ENCODE measurements at regions not wholly inside any gene's neighbourhood (a gene's known extent, or its start where the extent isn't known, plus 50 kb on each side); places are given as distances from the start of the nearest gene placed in this dataset.

GRCh38 chr1:87641996-87642395 is 313.3 kb downstream of the LMO4 start:
- Histone ChIP-seq H3K4me3 (ENCODE audit: low read depth, low read length) (no peak overlapping the region), H3K9ac (ENCODE audit: low read depth, low read length) (no peak overlapping the region), H3K9me3 (ENCODE audit: control insufficient read depth, insufficient read depth, low read length) (peaks cover 3% of the 10 kb centered on the region), H3K4me1 (ENCODE audit: control insufficient read depth, insufficient read depth, low read length) (peaks cover 23% of the 10 kb centered on the region), H3K27me3 (ENCODE audit: control insufficient read depth, insufficient read depth, low read length) (no peaks in the 10 kb centered on the region), H3K36me3 (ENCODE audit: control insufficient read depth, insufficient read depth, low read length) (no peaks in the 10 kb centered on the region)

- Histone ChIP-seq H3K36me3 (ENCODE audit: control insufficient read depth, insufficient read depth, low read length) (no peaks in the 10 kb centered on the region), H3K4me1 (ENCODE audit: control insufficient read depth, insufficient read depth, low read length) (peaks cover 23% of the 10 kb centered on the region), H3K27me3 (ENCODE audit: control insufficient read depth, insufficient read depth, low read length) (no peaks in the 10 kb centered on the region), H3K9ac (ENCODE audit: low read depth, low read length) (no peak overlapping the region), H3K4me3 (ENCODE audit: low read depth, low read length) (no peak overlapping the region), H3K9me3 (ENCODE audit: control insufficient read depth, insufficient read depth, low read length) (peaks cover 2% of the 10 kb centered on the region)
Observed at GRCh38 chr1:87642581-87643221, 314.0 kb downstream of the LMO4 start.

GRCh38 chr1:87644033-87644578 is 315.4 kb downstream of the LMO4 start:
- Histone ChIP-seq H3K36me3 (ENCODE audit: control insufficient read depth, insufficient read depth, low read length) (no peaks in the 10 kb centered on the region), H3K9ac (ENCODE audit: low read depth, low read length) (no peak overlapping the region), H3K4me1 (ENCODE audit: control insufficient read depth, insufficient read depth, low read length) (peaks cover 23% of the 10 kb centered on the region), H3K27me3 (ENCODE audit: control insufficient read depth, insufficient read depth, low read length) (no peaks in the 10 kb centered on the region), H3K9me3 (ENCODE audit: control insufficient read depth, insufficient read depth, low read length) (no peaks in the 10 kb centered on the region), H3K4me3 (ENCODE audit: low read depth, low read length) (no peak overlapping the region)

- H3K36me3 ChIP-seq (ENCODE audit: control insufficient read depth, insufficient read depth, low read length), result no peaks in the 10 kb centered on the region
- H3K9me3 ChIP-seq (ENCODE audit: control insufficient read depth, insufficient read depth, low read length), result no peaks in the 10 kb centered on the region
- no peak overlapping the region for H3K4me3 ChIP-seq (ENCODE audit: low read depth, low read length)
- peaks cover 23% of the 10 kb centered on the region for H3K4me1 ChIP-seq (ENCODE audit: control insufficient read depth, insufficient read depth, low read length)
- no peak overlapping the region for H3K9ac ChIP-seq (ENCODE audit: low read depth, low read length)
- no peaks in the 10 kb centered on the region for H3K27me3 ChIP-seq (ENCODE audit: control insufficient read depth, insufficient read depth, low read length)
Observed at GRCh38 chr1:87644579-87645190, 316.0 kb downstream of the LMO4 start.

GRCh38 chr1:87647430-87648177 is 318.9 kb downstream of the LMO4 start:
- Histone ChIP-seq H3K27me3 (ENCODE audit: control insufficient read depth, insufficient read depth, low read length) (no peaks in the 10 kb centered on the region), H3K9me3 (ENCODE audit: control insufficient read depth, insufficient read depth, low read length) (no peaks in the 10 kb centered on the region), H3K36me3 (ENCODE audit: control insufficient read depth, insufficient read depth, low read length) (no peaks in the 10 kb centered on the region), H3K9ac (ENCODE audit: low read depth, low read length) (no peak overlapping the region), H3K4me3 (ENCODE audit: low read depth, low read length) (no peak overlapping the region), H3K4me1 (ENCODE audit: control insufficient read depth, insufficient read depth, low read length) (peaks cover 20% of the 10 kb centered on the region)

DNA sequence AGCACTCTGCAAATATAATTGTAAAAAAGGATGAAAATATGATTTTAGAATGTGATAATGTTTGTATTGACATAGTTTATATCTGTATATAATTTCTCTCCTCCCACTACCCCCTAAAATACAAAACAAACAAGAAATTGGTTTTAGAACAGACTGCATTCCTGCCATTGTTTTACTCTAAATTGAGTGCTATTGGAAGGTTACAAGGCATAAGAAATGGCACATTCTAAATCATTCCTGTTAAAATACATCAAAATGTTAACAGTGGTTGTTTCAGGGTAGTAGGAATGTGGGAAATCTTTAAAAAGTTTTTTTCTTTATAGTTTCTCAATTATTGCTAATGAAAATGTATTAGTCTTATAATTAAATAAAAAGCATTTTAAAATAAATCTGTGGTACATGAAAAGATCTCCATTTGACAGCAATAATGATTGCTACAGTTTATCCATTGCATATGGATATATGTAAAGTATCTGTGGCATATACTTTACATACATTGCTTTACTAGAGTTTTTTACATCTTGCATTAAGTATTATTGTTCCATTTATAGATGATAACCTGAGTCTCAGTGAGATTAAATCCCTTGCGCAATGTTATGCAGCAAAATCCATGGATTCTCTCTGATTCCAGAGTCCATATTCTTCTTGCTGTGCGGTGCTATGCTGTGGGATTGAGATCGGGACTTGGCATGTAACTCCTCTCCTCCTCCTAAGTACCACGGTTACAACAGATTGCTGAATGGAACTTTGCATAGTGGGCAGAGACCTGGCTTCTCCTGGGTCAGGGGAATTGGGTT is 319.8 kb downstream of the LMO4 start:
- H3K9me3 ChIP-seq (ENCODE audit: control insufficient read depth, insufficient read depth, low read length), result no peaks in the 10 kb centered on the region
- peaks cover 10% of the 10 kb centered on the region for H3K4me1 ChIP-seq (ENCODE audit: control insufficient read depth, insufficient read depth, low read length)
- no peaks in the 10 kb centered on the region for H3K36me3 ChIP-seq (ENCODE audit: control insufficient read depth, insufficient read depth, low read length)
- H3K27me3 ChIP-seq (ENCODE audit: control insufficient read depth, insufficient read depth, low read length), result no peaks in the 10 kb centered on the region
- H3K9ac ChIP-seq (ENCODE audit: low read depth, low read length), result no peak overlapping the region
- no peak overlapping the region for H3K4me3 ChIP-seq (ENCODE audit: low read depth, low read length)

- Histone ChIP-seq H3K9me3 (ENCODE audit: control insufficient read depth, insufficient read depth, low read length) (no peaks in the 10 kb centered on the region), H3K27me3 (ENCODE audit: control insufficient read depth, insufficient read depth, low read length) (no peaks in the 10 kb centered on the region), H3K9ac (ENCODE audit: low read depth, low read length) (no peak overlapping the region)
Observed at GRCh38 chr1:87650306-87650705, 321.6 kb downstream of the LMO4 start.

GRCh38 chr1:87652176-87652575 is 323.5 kb downstream of the LMO4 start:
- Histone ChIP-seq H3K9me3 (ENCODE audit: control insufficient read depth, insufficient read depth, low read length) (no peaks in the 10 kb centered on the region), H3K27me3 (ENCODE audit: control insufficient read depth, insufficient read depth, low read length) (no peaks in the 10 kb centered on the region), H3K4me1 (ENCODE audit: control insufficient read depth, insufficient read depth, low read length) (peaks cover 2% of the 10 kb centered on the region), H3K36me3 (ENCODE audit: control insufficient read depth, insufficient read depth, low read length) (no peaks in the 10 kb centered on the region), H3K9ac (ENCODE audit: low read depth, low read length) (no peak overlapping the region), H3K4me3 (ENCODE audit: low read depth, low read length) (no peak overlapping the region)

More at GRCh38 chr1:87650306-87650705, 321.6 kb downstream of the LMO4 start:
- Histone ChIP-seq H3K4me1 (ENCODE audit: control insufficient read depth, insufficient read depth, low read length) (no peaks in the 10 kb centered on the region), H3K4me3 (ENCODE audit: low read depth, low read length) (no peak overlapping the region), H3K36me3 (ENCODE audit: control insufficient read depth, insufficient read depth, low read length) (no peaks in the 10 kb centered on the region)

DNA sequence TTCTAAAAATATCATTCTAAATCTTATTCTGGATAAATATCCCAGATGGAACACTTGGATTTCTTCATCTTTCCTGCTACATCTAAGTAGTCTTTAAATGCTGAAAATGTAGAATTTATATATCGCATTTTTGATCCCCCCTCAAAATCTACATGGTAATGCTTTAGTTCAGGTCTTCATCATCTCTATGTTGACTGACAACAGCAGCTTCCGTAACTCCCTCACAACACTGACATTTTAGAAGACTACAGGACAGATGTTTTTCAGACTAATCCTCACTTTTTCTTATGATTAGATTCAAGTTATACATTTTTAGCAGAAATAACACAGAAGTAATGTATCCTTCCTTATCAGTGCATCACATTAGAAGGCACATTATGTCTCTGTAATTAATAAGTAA is 336.5 kb downstream of the LMO4 start:
- Histone ChIP-seq H3K9ac (ENCODE audit: low read depth, low read length) (no peak overlapping the region), H3K27me3 (ENCODE audit: control insufficient read depth, insufficient read depth, low read length) (no peaks in the 10 kb centered on the region), H3K4me3 (ENCODE audit: low read depth, low read length) (no peak overlapping the region), H3K36me3 (ENCODE audit: control insufficient read depth, insufficient read depth, low read length) (no peaks in the 10 kb centered on the region), H3K4me1 (ENCODE audit: control insufficient read depth, insufficient read depth, low read length) (no peaks in the 10 kb centered on the region), H3K9me3 (ENCODE audit: control insufficient read depth, insufficient read depth, low read length) (no peaks in the 10 kb centered on the region)

DNA sequence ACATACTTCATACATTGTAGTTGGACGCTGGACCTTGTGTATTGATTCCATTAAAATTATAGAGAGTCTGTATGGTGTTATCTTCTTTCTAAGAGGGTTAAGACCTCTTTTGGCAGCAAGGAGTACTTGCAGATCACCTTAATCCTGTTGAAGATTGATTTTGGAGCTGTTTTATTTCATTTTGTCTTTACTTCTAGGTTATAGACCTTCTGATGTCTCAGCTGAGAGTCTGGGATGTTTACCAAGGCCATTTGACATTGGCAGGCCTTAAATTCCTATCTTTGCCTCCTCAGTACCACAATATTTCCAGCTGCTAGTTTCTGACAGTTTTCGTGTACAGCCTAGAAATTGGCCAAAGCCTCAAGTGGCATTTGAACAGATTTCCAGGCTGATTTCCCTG is 338.0 kb downstream of the LMO4 start:
- Histone ChIP-seq H3K4me3 (ENCODE audit: low read depth, low read length) (no peak overlapping the region), H3K27me3 (ENCODE audit: control insufficient read depth, insufficient read depth, low read length) (no peaks in the 10 kb centered on the region), H3K36me3 (ENCODE audit: control insufficient read depth, insufficient read depth, low read length) (no peaks in the 10 kb centered on the region), H3K9ac (ENCODE audit: low read depth, low read length) (no peak overlapping the region), H3K4me1 (ENCODE audit: control insufficient read depth, insufficient read depth, low read length) (no peaks in the 10 kb centered on the region), H3K9me3 (ENCODE audit: control insufficient read depth, insufficient read depth, low read length) (no peaks in the 10 kb centered on the region)

DNA sequence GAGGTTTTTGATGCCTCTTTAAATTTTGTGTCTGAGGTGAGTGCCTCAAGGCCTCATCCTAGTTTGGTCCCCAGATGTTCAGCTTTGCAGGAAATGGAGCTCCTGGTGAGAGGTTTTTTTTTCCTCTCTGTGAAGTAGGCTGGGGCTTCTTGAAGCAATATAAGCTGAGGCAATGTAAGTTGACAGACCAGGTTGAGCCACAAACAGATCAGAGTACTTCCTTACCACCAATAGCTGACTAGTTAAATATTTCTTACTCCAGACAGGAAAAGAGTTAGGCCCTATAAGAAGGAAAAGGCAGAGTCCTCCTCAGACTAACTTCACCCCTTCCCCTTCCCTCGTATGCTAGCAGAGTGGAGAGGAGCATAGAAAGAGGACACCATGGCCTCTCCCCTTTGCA is 341.0 kb downstream of the LMO4 start:
- H3K4me1 ChIP-seq (ENCODE audit: control insufficient read depth, insufficient read depth, low read length), result no peaks in the 10 kb centered on the region
- H3K36me3 ChIP-seq (ENCODE audit: control insufficient read depth, insufficient read depth, low read length), result no peaks in the 10 kb centered on the region
- no peaks in the 10 kb centered on the region for H3K9me3 ChIP-seq (ENCODE audit: control insufficient read depth, insufficient read depth, low read length)
- no peak overlapping the region for H3K4me3 ChIP-seq (ENCODE audit: low read depth, low read length)
- H3K27me3 ChIP-seq (ENCODE audit: control insufficient read depth, insufficient read depth, low read length), result no peaks in the 10 kb centered on the region
- H3K9ac ChIP-seq (ENCODE audit: low read depth, low read length), result no peak overlapping the region
